HepG2 (cell line): ENCODE measurements at regions not wholly inside any gene's neighbourhood (a gene's known extent, or its start where the extent isn't known, plus 50 kb on each side); places are given as distances from the start of the nearest gene placed in this dataset.

Source experiments
- BORCS8-MEF2B ChIP-seq: sonication (generic); formaldehyde crosslinking; IDR thresholded peaks from 2 replicates; pipeline ENCODE4 v1.8.0; 2022; ENCODE audit warnings: mild to moderate bottlenecking, missing genetic modification reagents
- DNMT3B ChIP-seq: conservative IDR thresholded peaks from 2 replicates; pipeline ENCODE4 v1.6.1; 2016; ENCODE audit warnings: missing biosample characterization, control low read depth
- DR1 ChIP-seq: sonication (generic); formaldehyde crosslinking; IDR thresholded peaks from 2 replicates; pipeline ENCODE4 v1.8.0; 2021; ENCODE audit warnings: mild to moderate bottlenecking, missing genetic modification reagents, inconsistent platforms
- FOXM1 ChIP-seq: sonication (generic); formaldehyde crosslinking; IDR thresholded peaks from 2 replicates; pipeline ENCODE4 v1.5.0; 2020; ENCODE audit warnings: missing genetic modification reagents
- KLF15 ChIP-seq: sonication (generic); formaldehyde crosslinking; IDR thresholded peaks from 2 replicates; pipeline ENCODE4 v1.8.1; 2023; ENCODE audit warnings: borderline replicate concordance, mild to moderate bottlenecking, inconsistent platforms, missing genetic modification reagents, mixed read lengths
- NR1H2 ChIP-seq: sonication (generic); formaldehyde crosslinking; IDR thresholded peaks from 2 replicates; pipeline ENCODE4 v1.8.1; 2022; ENCODE audit warnings: low read depth, missing genetic modification reagents, borderline replicate concordance
- NRL ChIP-seq: sonication (generic); formaldehyde crosslinking; IDR thresholded peaks from 2 replicates; pipeline ENCODE4 v1.5.0; 2020; ENCODE audit warnings: missing genetic modification reagents, mild to moderate bottlenecking, moderate library complexity, borderline replicate concordance
- PRDM10 ChIP-seq: sonication (generic); formaldehyde crosslinking; IDR thresholded peaks from 2 replicates; pipeline ENCODE4 v1.4.0; 2020; ENCODE audit warnings: low read depth, missing genetic modification reagents
- SUZ12 ChIP-seq: fragments of 150-350 bp; IDR thresholded peaks from 2 replicates; pipeline ENCODE4 v1.6.1; 2014; ENCODE audit warnings: low read depth, low read length
- TAF1 ChIP-seq: sonication (generic); formaldehyde crosslinking; IDR thresholded peaks from 2 replicates; pipeline ENCODE4 v1.4.0; 2020; ENCODE audit warnings: missing genetic modification reagents
- ZNF44 ChIP-seq: sonication (generic); formaldehyde crosslinking; IDR thresholded peaks from 2 replicates; pipeline ENCODE4 v1.5.1; 2020; ENCODE audit warnings: mild to moderate bottlenecking, missing genetic modification reagents
- ZNF503 ChIP-seq: sonication (generic); formaldehyde crosslinking; IDR thresholded peaks from 2 replicates; pipeline ENCODE4 v1.4.0; 2020; ENCODE audit warnings: missing genetic modification reagents
- ZNF567 ChIP-seq: sonication (generic); formaldehyde crosslinking; IDR thresholded peaks from 2 replicates; pipeline ENCODE4 v1.8.1; 2023; ENCODE audit warnings: mild to moderate bottlenecking, missing genetic modification reagents, borderline replicate concordance
- ZNF646 ChIP-seq: sonication (generic); formaldehyde crosslinking; IDR thresholded peaks from 2 replicates; pipeline ENCODE4 v1.9.0; 2021; ENCODE audit warnings: mild to moderate bottlenecking, missing genetic modification reagents
- TF ChIP-seq, protein P1 (sequence below): sonication (generic); formaldehyde crosslinking; IDR thresholded peaks from 2 replicates; pipeline ENCODE4 v1.4.0; 2020; ENCODE audit warnings: missing genetic modification reagents

DNA sequence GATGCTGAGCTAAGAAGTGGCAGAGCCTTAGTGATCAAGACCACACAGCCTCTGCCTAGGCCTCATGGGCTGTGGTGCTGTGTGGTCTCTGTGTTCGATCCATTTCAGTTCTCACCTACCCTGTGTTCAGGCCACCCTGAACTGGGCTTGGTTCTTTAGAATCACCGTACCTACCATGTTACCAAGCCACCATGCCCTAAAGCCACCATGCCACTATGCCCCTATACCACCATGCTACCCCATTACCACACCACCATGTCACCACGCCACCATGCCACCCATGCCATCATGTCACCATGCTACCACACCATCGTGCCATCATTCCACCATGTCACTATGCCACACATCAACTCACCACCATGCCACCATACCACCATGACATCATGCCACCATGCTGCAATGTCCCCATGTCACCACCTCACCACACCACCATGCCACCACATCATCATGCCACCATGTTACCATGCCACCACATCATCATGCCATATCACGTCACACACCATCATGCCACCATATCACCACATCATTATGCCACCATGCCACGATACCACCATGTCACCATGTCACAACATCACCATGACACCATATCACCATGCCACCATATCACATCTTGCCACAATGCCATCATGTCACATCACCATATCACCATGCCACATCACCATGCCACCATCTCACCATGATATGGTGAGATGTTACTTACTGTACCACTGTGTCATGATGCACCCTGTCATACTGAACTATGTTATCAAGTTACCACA lies 191.0 kb upstream of the ARL4C start (continued):
- TF ChIP-seq ZNF646 (no peak), ZNF567 (peak; percentile 39; the same call in 1 of the 2 replicates), DR1 (CRISPR knock-in tag) (no peak), NR1H2 (no peak), KLF15 (CRISPR knock-in tag) (no peak), TAF1 (no peak), ZNF44 (CRISPR knock-in tag) (no peak), NRL (peak; percentile 45; the same call in 1 of the 2 replicates), ZNF503 (no peak), SUZ12 (no peak), DNMT3B (no peak), PRDM10 (CRISPR knock-in tag) (no peak), BORCS8-MEF2B (peak; percentile 83; the same call in 1 of the 2 replicates), FOXM1 (peak; percentile 74; the same call in 1 of the 2 replicates)
- TF ChIP-seq, protein P1, sequence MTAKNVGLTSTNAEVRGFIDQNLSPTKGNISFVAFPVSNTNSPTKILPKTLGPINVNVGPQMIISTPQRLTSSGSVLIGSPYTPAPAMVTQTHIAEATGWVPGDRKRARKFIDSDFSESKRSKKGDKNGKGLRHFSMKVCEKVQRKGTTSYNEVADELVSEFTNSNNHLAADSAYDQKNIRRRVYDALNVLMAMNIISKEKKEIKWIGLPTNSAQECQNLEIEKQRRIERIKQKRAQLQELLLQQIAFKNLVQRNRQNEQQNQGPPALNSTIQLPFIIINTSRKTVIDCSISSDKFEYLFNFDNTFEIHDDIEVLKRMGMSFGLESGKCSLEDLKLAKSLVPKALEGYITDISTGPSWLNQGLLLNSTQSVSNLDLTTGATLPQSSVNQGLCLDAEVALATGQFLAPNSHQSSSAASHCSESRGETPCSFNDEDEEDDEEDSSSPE, result no peak
